Body of pancreas (tissue), 4 donors: ENCODE measurements at regions not wholly inside any gene's neighbourhood (a gene's known extent, or its start where the extent isn't known, plus 50 kb on each side); places are given as distances from the start of the nearest gene placed in this dataset.

Experiments
- ATAC-seq: fragments of 150-250 bp; one replicate; pipeline ENCODE4 v1.9.1; 2016
- DNase-seq, 4 donors: peaks; one replicate each; pipeline ENCODE4 v3.0.0-alpha.2; 2019
- H3K27ac ChIP-seq, 4 donors: fragments of 200-600 bp; sonication (generic); 1 replicate in 3 of 4; 2 replicates in 1 of 4; pipeline versions ENCODE4 v1.5.1 to v1.6.1; 2016 to 2019; ENCODE audit warnings: mild to moderate bottlenecking in 1 of 4, mixed read lengths in 1 of 4, moderate library complexity in 1 of 4
- H3K27me3 ChIP-seq, 2 donors: fragments of 200-600 bp; sonication (generic); one replicate each; pipeline ENCODE4 v1.6.0; 2016; ENCODE audit warnings: mild to moderate bottlenecking in 1 of 2
- H3K36me3 ChIP-seq, 2 donors: fragments of 200-600 bp; sonication (generic); replicated peaks in 1 of 2; 2 replicates each; pipeline ENCODE4 v1.5.1; 2016; ENCODE audit warnings: low read depth in 2 of 2; ENCODE audit not compliant: insufficient read depth in 1 of 2
- H3K4me1 ChIP-seq: fragments of 200-600 bp; sonication (generic); one replicate; pipeline ENCODE4 v1.6.0; 2016
- H3K4me3 ChIP-seq, 2 donors: fragments of 200-600 bp; sonication (generic); 1 replicate in 1 of 2; 2 replicates in 1 of 2; pipeline ENCODE4 v1.5.1; 2016 to 2019
- H3K9me3 ChIP-seq, 3 donors: fragments of 200-600 bp; sonication (generic); 1 replicate in 2 of 3; 2 replicates in 1 of 3; pipeline ENCODE4 v1.5.1; 2016
- POLR2A ChIP-seq, 3 donors: fragments of 450-650 bp; IDR thresholded peaks; one replicate each; pipeline ENCODE4 v1.6.1; 2016; ENCODE audit warnings: antibody characterized with exemption in 3 of 3, mild to moderate bottlenecking in 2 of 3
- WGBS, 2 donors: methylation state at CpG; one replicate each; pipeline ENCODE4 v1.1.5; 2017; 5-methylcytosine and 5-hydroxymethylcytosine counted together
- intact Hi-C: fragments of 100-400 bp; cut with DNase I; formaldehyde crosslinking; loops from one replicate; pipeline ENCODE4 v1.15.1; 2023
- TF ChIP-seq, protein P1 (sequence below), 7 experiments: fragments of 450-650 bp in 4 of 7; fragments of 200-600 bp in 3 of 7; sonication (generic) in 3 of 7; IDR thresholded peaks; one replicate each; pipeline ENCODE4 v1.5.1; 2016 to 2019; ENCODE audit warnings: antibody characterized with exemption in 7 of 7

DNA sequence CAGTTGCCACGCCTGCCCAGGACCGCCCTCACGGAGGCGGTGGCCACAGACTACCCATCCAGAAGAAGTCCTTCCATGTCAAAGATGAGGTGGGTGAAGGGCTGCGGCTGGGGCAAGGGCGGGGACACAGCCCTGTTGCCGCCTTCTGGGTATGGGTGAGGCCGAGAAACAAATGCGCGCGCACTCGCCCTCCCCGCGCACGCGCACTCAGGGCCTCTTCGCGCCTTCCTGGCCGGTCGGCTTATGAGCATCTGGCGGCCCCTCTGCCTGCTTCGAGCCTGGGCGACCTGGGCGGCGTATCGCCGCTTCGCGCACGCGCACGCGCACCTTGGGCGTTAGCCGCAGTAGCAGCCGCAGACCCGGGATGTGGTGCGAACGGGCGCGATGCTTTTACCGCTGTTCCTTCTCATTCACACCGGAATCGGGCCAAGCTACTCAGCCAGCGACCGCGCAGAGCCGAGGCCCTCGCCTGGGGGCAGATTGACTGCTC is 931.7 kb downstream of the NLGN4Y start:
- ATAC-seq (peak; percentile 94), DNase-seq (peak in 2 of 4 donors; percentile 78 to 88)
- WGBS, 2 donors = 11% methylated on average over 15 of the region's 49 CpGs; no CpG with 5 or more reads in 1 of the 2 donors
- Histone ChIP-seq H3K27me3 (no peaks in the 10 kb centered on the region), H3K4me3 (peak overlapping the region in 1 of 2 donors; percentile 8), H3K36me3 (no peaks in the 10 kb centered on the region), H3K27ac (peak overlapping the region in 2 of 4 donors; percentile 62 to 66), H3K4me1 (peaks cover 5% of the 10 kb centered on the region), H3K9me3 (no peaks in the 10 kb centered on the region)
- intact Hi-C loops = no loop called here
- no peak for TF ChIP-seq POLR2A (IDR thresholded peaks at IDR 0.05)
- TF ChIP-seq, protein P1, sequence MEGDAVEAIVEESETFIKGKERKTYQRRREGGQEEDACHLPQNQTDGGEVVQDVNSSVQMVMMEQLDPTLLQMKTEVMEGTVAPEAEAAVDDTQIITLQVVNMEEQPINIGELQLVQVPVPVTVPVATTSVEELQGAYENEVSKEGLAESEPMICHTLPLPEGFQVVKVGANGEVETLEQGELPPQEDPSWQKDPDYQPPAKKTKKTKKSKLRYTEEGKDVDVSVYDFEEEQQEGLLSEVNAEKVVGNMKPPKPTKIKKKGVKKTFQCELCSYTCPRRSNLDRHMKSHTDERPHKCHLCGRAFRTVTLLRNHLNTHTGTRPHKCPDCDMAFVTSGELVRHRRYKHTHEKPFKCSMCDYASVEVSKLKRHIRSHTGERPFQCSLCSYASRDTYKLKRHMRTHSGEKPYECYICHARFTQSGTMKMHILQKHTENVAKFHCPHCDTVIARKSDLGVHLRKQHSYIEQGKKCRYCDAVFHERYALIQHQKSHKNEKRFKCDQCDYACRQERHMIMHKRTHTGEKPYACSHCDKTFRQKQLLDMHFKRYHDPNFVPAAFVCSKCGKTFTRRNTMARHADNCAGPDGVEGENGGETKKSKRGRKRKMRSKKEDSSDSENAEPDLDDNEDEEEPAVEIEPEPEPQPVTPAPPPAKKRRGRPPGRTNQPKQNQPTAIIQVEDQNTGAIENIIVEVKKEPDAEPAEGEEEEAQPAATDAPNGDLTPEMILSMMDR (IDR thresholded peaks at IDR 0.05) = no peak

DNA sequence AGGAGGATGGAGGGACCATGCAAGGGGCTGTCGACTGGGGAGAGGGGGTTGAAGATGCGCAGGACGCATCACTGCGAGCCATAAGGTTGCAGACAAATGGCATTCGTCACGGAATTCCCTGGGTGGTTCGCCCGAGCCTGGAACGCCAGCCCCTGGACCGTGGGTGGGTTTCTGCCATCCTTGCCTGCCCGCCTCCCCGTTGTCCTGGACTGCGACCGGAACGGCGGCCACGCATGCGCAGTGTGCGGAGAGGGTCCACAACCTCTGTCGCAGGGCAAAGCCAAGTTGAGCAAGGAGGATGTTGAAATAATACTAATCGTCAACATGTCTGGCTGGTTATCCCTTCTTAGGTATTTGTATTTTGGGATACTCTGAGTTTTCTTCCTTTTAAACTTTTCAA is 932.2 kb downstream of the NLGN4Y start:
- intact Hi-C loops = no loop called here
- peak overlapping the region in 2 of 4 donors; percentile 62 to 66 for H3K27ac ChIP-seq
- DNase-seq = peak in 1 of 4 donors; percentile 12
- no peaks in the 10 kb centered on the region for H3K9me3 ChIP-seq
- no peaks in the 10 kb centered on the region for H3K27me3 ChIP-seq
- no peak overlapping the region for H3K4me3 ChIP-seq
- peaks cover 5% of the 10 kb centered on the region for H3K4me1 ChIP-seq
- no peak for TF ChIP-seq POLR2A (IDR thresholded peaks at IDR 0.05)
- TF ChIP-seq, protein P1 (IDR thresholded peaks at IDR 0.05) = no peak
- H3K36me3 ChIP-seq = no peaks in the 10 kb centered on the region
- no peak for ATAC-seq
- WGBS, 2 donors = 50 to 86% methylated on average over 7 to 13 of the region's 21 CpGs

GRCh38 chrY:15457682-15458081 is 933.4 kb downstream of the NLGN4Y start:
- Histone ChIP-seq H3K36me3 (no peaks in the 10 kb centered on the region), H3K27ac (no peak overlapping the region), H3K4me1 (peaks cover 5% of the 10 kb centered on the region), H3K27me3 (no peaks in the 10 kb centered on the region), H3K4me3 (no peak overlapping the region), H3K9me3 (no peaks in the 10 kb centered on the region)
- WGBS, 2 donors = 83 to 88% methylated on average over 3 of the region's 3 CpGs
- no peak for ATAC-seq
- DNase-seq = no peak
- no peak for TF ChIP-seq POLR2A (IDR thresholded peaks at IDR 0.05)
- TF ChIP-seq, protein P1 (IDR thresholded peaks at IDR 0.05) = no peak
- intact Hi-C loops = no loop called here

DNA sequence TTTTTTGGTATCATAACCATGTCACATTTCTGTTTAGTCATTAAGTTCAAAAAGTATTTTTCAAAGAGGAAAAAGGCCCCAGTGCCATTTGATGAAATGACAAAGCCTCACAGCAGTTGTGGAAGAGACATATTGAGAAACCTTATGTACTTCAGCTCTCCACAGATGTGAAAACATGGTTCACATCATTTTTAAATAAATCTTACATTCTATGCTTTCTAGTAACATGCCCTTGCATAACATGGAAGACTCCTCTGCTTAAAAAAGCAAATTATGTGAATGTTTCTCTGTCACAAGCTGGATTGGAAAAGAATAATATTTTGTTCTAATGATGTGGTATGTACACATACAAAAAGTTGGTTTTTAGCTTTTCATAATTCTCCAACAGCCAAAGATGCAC is 934.1 kb downstream of the NLGN4Y start:
- no peaks in the 10 kb centered on the region for H3K9me3 ChIP-seq
- peaks cover 5% of the 10 kb centered on the region for H3K4me1 ChIP-seq
- no peak overlapping the region for H3K27ac ChIP-seq
- no peaks in the 10 kb centered on the region for H3K27me3 ChIP-seq
- no peak overlapping the region for H3K4me3 ChIP-seq
- ATAC-seq = no peak
- intact Hi-C loops = no loop called here
- no peaks in the 10 kb centered on the region for H3K36me3 ChIP-seq
- TF ChIP-seq, protein P1 (IDR thresholded peaks at IDR 0.05) = no peak
- no peak for TF ChIP-seq POLR2A (IDR thresholded peaks at IDR 0.05)
- no peak for DNase-seq

DNA sequence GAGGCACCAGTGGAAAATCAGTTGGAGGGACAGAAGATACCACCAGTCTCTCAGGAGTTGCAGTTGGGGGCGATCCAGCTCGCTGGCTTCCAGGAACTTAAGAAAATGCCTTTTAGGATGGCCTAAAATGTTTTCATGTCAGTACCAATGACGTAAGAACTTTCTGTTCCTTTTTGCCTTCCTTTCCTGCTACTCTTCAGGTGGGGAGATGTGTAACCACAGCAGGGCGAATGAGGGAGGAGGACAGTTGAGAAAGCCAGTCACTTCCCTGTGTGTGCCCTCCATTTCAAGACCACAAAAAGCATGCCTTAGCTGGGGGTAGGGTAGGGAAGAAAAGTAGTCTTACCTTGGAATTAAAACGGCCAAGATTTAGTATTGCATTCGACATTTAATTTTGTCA is 941.6 kb downstream of the NLGN4Y start:
- no peak for TF ChIP-seq POLR2A (IDR thresholded peaks at IDR 0.05)
- Histone ChIP-seq H3K27ac (no peak overlapping the region), H3K4me3 (no peak overlapping the region), H3K27me3 (no peaks in the 10 kb centered on the region), H3K4me1 (no peaks in the 10 kb centered on the region), H3K9me3 (no peaks in the 10 kb centered on the region), H3K36me3 (no peaks in the 10 kb centered on the region)
- WGBS, 2 donors = 75 to 76% methylated on average over 6 of the region's 6 CpGs
- no peak for DNase-seq
- intact Hi-C loops = no loop called here
- ATAC-seq = no peak
